ENCODE measurements at regions not wholly inside any gene's neighbourhood (a gene's known extent, or its start where the extent isn't known, plus 50 kb on each side); places are given as distances from the start of the nearest gene placed in this dataset.

DNA sequence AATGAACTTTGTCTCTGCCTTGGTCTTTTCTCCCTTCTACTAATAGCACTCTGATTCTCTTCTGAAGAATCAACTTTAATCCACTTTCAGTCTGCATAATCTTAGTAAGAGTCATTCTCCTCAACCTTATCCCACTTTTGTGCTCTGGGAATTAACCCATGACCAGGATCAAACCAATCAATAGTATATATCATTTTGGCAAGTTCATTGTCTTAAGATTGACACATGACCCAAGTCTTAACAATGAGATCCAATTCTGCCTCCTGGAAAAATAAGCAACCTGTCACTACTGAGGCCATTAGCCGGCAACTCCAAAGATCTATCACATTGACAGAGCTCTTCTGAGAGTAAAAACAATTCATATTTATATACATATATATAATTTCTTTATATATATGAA, 1358.4 kb upstream of the ADGRL3 start:
- TF ChIP-seq CTCF (conservative IDR thresholded peaks at IDR 0.05; ENCODE audit: low read depth in 2 of 2) (no peak), EZH2phosphoT487 (IDR thresholded peaks at IDR 0.05; ENCODE audit: unreplicated experiment) (no peak), CREB1 (CRISPR knock-in tag; IDR thresholded peaks at IDR 0.05; ENCODE audit: low read depth) (no peak), EZH2 (IDR thresholded peaks at IDR 0.05; ENCODE audit: low read depth, unreplicated experiment) (no peak), JUNB (IDR thresholded peaks at IDR 0.05; ENCODE audit: unreplicated experiment) (no peak)
